GM12874 (cell line): ENCODE measurements at regions not wholly inside any gene's neighbourhood (a gene's known extent, or its start where the extent isn't known, plus 50 kb on each side); places are given as distances from the start of the nearest gene placed in this dataset.

Experiments used
- CTCF ChIP-seq: IDR thresholded peaks from 2 replicates; pipeline ENCODE4 v1.5.1; 2011; ENCODE audit warnings: low read depth, mild to moderate bottlenecking, control low read depth, low read length, moderate library complexity; ENCODE audit not compliant: insufficient read depth

GRCh38 chr10:9126728-9127127 lies 1072.2 kb downstream of the GATA3 start:
- TF ChIP-seq CTCF, result no peak

- no peak for TF ChIP-seq CTCF
Measured at GRCh38 chr10:9137368-9137767, 1082.9 kb downstream of the GATA3 start.

DNA sequence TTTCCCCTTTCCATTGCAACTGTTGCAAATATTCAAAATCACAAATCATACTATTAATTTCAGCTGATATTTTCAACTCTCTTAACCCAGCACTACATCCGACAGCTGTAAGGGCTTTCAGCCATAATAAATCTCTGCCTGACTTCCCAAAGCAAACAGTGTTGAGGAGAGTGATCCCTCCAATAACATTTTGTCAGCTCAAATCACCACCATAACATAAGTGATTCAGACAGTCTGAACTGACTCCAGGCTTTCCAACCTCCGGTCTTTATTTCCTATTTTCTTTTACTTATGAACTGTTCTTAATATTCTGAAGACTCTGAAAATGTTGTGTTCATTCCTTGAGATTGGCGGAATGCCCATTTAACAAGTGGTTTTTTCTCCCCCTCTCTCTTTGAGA lies 1085.9 kb downstream of the GATA3 start:
- no peak for TF ChIP-seq CTCF

DNA sequence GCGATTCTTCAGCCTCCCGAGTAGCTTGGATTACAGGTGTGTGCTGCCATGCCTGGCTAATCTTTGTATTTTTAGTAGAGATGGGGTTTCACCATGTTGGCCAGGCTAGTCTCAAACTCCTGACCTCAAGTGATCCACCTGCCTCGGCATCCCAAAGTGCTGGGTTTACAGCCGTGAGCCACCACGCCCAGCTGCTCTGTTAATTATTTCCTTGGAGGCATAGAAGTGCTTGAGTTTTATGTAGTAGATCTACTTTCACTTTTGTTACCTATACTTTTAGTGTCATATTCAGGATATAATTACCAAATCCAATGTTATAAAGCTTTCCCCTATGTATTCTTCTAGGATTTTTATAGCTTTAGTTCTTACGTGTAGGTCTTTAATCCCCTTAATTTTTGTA lies 1093.0 kb downstream of the GATA3 start:
- no peak for TF ChIP-seq CTCF

DNA sequence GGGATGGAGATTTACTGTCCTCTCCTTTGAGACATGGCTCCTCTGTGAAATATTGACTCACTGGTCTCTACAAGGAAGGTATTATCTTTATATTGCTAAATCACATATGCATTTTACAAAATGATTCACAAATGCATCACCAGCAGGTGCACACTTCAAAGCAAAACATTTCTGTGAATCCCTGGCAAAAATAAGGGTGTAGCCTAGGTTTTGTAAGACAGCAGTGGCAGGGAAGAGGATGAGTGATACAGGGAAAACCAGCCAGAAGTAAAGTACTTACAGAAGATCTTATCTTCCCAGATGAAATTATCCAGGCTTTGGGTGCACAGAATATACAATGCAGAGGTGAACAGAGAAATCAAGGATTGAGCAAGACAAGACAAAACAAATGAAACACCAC lies 1094.6 kb downstream of the GATA3 start:
- no peak for TF ChIP-seq CTCF

DNA sequence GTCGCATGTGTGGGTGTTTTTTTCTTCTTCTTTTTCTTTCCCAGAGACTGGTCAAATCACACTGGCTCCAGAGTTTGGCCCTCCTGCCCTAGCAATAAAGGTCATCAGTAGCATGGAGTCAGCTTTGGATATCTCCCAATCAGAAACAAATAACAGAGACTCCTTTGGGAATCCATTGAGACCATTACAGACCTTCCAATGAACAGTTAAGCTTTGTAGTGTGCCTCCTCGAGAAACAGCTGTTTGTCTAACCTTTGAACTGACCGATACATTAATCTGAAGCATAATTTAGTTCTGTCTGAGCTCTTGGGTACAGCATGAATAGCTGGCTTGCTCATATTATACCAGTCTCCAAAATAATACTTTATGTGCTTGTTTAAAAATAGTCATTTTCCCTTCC lies 1103.2 kb downstream of the GATA3 start:
- no peak for TF ChIP-seq CTCF

- no peak for TF ChIP-seq CTCF
Measured at GRCh38 chr10:9158675-9159074, 1104.2 kb downstream of the GATA3 start.

GRCh38 chr10:9160275-9160674 lies 1105.8 kb downstream of the GATA3 start:
- TF ChIP-seq CTCF, result no peak
